HPDE6-E6E7 (cell line): ENCODE measurements at regions not wholly inside any gene's neighbourhood (a gene's known extent, or its start where the extent isn't known, plus 50 kb on each side); places are given as distances from the start of the nearest gene placed in this dataset.

Experiments
- DNase-seq: peaks from one replicate; pipeline ENCODE4 v3.0.0; 2011; ENCODE audit warnings: missing footprints; ENCODE audit errors: extremely low spot score

- no peak for DNase-seq
Observed at GRCh38 chr11:26035696-26036095, 296.2 kb upstream of the ANO3 start.

GRCh38 chr11:26037716-26038115, 294.2 kb upstream of the ANO3 start:
- DNase-seq: no peak

GRCh38 chr11:26040339-26040738, 291.6 kb upstream of the ANO3 start:
- no peak for DNase-seq

GRCh38 chr11:26042113-26042512, 289.8 kb upstream of the ANO3 start:
- no peak for DNase-seq

- no peak for DNase-seq
Observed at GRCh38 chr11:26043665-26044064, 288.3 kb upstream of the ANO3 start.

- DNase-seq: no peak
Observed at GRCh38 chr11:26044389-26044788, 287.5 kb upstream of the ANO3 start.

GRCh38 chr11:26045082-26045481, 286.8 kb upstream of the ANO3 start:
- DNase-seq: peak; percentile 4

- no peak for DNase-seq
Observed at GRCh38 chr11:26048271-26048670, 283.7 kb upstream of the ANO3 start.

- no peak for DNase-seq
Observed at GRCh38 chr11:26053966-26054365, 278.0 kb upstream of the ANO3 start.

- no peak for DNase-seq
Observed at GRCh38 chr11:26062660-26063059, 269.3 kb upstream of the ANO3 start.

- no peak for DNase-seq
Observed at GRCh38 chr11:26063915-26064314, 268.0 kb upstream of the ANO3 start.

GRCh38 chr11:26065944-26066343, 266.0 kb upstream of the ANO3 start:
- no peak for DNase-seq

- DNase-seq: no peak
Observed at GRCh38 chr11:26070714-26071380, 261.1 kb upstream of the ANO3 start.

- no peak for DNase-seq
Observed at GRCh38 chr11:26072614-26073153, 259.2 kb upstream of the ANO3 start.

GRCh38 chr11:26073646-26074045, 258.3 kb upstream of the ANO3 start:
- no peak for DNase-seq

- no peak for DNase-seq
Observed at GRCh38 chr11:26076233-26076990, 255.5 kb upstream of the ANO3 start.

GRCh38 chr11:26078231-26078821, 253.6 kb upstream of the ANO3 start:
- DNase-seq: no peak

GRCh38 chr11:26084313-26084712, 247.6 kb upstream of the ANO3 start:
- no peak for DNase-seq

GRCh38 chr11:26086028-26086427, 245.9 kb upstream of the ANO3 start:
- no peak for DNase-seq

GRCh38 chr11:26087120-26087935, 244.6 kb upstream of the ANO3 start:
- no peak for DNase-seq

GRCh38 chr11:26088391-26088790, 243.5 kb upstream of the ANO3 start:
- no peak for DNase-seq

GRCh38 chr11:26090651-26091050, 241.3 kb upstream of the ANO3 start:
- no peak for DNase-seq
